WI38 (cell line): ENCODE measurements at regions not wholly inside any gene's neighbourhood (a gene's known extent, or its start where the extent isn't known, plus 50 kb on each side); places are given as distances from the start of the nearest gene placed in this dataset.

Experiments
- H3K4me3 ChIP-seq: 2 replicates; pipeline ENCODE4 v1.5.1; 2011; ENCODE audit warnings: low read depth, mild to moderate bottlenecking, control low read depth, low read length
- TF ChIP-seq, protein P1 (sequence below): IDR thresholded peaks from 2 replicates; pipeline ENCODE4 v1.5.1; 2012; ENCODE audit warnings: low read depth, mild to moderate bottlenecking, control low read depth, low read length

DNA sequence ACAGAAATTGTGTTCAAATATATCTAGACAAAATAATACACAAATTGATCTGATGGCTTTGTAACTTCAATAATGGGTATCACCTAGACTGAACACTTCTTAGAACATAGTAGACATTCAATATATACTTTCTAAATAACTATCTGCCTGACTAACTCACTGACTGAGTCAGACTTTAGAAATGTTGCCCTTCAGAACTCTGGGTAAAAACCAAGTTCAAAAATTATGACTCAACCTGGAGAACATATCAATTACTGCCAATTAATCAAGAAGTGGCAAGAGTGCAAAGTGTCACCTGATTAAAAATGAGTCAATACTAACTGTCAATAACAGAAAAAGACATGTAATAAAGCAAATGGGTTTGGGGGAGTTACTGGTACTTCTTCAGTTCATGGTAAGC, 144.6 kb upstream of the TMCO5A start:
- no peak overlapping the region for H3K4me3 ChIP-seq
- TF ChIP-seq, protein P1, sequence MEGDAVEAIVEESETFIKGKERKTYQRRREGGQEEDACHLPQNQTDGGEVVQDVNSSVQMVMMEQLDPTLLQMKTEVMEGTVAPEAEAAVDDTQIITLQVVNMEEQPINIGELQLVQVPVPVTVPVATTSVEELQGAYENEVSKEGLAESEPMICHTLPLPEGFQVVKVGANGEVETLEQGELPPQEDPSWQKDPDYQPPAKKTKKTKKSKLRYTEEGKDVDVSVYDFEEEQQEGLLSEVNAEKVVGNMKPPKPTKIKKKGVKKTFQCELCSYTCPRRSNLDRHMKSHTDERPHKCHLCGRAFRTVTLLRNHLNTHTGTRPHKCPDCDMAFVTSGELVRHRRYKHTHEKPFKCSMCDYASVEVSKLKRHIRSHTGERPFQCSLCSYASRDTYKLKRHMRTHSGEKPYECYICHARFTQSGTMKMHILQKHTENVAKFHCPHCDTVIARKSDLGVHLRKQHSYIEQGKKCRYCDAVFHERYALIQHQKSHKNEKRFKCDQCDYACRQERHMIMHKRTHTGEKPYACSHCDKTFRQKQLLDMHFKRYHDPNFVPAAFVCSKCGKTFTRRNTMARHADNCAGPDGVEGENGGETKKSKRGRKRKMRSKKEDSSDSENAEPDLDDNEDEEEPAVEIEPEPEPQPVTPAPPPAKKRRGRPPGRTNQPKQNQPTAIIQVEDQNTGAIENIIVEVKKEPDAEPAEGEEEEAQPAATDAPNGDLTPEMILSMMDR = no peak

DNA sequence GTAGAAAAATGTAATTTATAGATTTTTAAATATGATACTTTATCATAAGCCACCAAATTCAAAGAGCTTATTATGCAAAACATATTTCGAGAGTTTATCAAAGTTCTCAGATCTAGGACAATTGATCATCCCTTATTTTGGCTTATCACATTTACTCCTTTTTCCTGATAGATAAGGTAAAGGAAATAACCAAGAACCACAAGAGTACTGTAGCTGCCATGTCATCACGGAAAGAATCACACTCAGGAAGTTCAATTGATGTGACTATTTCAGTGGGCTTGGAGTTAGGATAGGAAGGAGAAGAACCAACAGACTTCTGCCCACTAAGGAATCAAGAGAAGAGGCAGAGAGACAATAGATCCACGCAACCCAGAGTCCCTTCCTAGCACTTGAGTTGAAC, 142.7 kb upstream of the TMCO5A start:
- TF ChIP-seq, protein P1 = no peak
- no peak overlapping the region for H3K4me3 ChIP-seq

DNA sequence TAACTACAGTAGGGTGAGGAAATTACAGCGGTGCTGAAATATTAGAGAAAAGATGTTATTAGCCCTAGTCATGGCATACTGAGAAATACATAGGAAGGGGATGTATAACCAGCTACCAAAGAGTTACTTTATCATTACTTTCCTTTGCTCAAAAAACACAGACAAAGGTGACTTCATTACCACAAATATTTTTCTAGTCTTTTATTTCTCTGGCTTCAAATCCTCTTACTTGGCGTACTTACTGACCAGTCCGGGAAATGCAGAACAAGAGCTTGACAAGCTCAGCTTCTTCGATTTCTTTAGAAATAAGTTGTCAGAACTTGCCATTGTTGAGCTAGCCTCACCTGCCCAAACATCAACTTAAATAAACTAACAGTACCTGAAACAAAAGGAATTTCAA, 142.1 kb upstream of the TMCO5A start:
- H3K4me3 ChIP-seq = no peak overlapping the region
- TF ChIP-seq, protein P1 = no peak

DNA sequence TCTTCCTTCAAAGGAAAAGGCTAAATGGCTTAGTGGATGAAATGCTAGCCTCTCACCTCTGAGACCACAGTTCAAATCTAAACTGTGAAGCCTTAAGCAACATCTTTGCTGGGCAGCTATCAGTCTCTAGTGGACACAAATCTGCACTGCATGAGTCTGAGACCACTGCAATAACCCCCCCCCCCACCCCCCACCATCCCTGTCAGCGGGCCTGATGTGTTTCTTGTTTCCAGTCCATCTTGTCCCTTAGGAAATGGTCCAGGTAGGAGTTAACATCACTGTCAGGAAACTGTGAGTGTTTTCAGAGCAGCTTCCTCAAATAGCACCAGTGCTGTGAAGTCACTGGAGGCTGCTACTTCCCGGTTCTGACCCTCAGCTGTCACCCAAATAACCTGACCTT, 140.6 kb upstream of the TMCO5A start:
- H3K4me3 ChIP-seq = no peak overlapping the region
- TF ChIP-seq, protein P1 = no peak

DNA sequence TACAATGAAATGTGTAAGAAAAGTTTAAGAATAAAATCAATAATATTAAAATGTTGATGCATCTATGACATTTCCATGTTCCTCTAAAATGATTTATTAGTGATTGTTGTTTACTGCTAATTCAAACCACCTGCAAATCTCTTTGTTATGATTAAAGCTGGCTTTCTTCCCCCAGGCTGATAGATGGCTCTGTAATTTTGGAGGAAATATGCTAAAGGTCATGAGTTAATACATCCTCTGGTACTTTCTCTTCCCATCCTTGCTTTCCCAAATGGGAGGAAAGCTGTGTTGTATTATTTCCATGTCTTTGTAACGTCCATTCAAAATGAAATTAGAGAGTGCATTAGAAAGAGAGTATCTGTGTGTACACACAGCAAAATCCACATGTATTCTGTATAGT, 139.5 kb upstream of the TMCO5A start:
- no peak overlapping the region for H3K4me3 ChIP-seq
- TF ChIP-seq, protein P1 = no peak

DNA sequence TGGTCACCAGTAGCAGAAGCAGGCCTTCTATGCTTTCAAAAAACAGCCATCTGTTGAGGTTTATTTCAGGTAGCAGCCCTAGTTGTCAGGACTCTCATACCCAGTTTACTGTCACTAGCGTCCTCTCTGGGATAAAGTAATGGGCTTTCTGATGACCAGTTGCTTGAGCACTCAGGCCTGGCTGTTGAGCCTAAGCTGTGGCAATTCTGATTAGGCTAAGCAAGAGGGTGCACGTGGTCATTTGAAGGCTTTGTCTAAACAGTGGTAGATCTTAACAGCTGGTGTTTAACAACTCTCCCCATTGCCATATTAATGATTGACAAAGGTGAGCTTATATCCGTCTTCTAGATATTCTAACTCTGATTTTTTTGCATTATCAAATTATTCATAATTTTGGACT, 132.9 kb upstream of the TMCO5A start:
- no peak overlapping the region for H3K4me3 ChIP-seq
- TF ChIP-seq, protein P1 = no peak

DNA sequence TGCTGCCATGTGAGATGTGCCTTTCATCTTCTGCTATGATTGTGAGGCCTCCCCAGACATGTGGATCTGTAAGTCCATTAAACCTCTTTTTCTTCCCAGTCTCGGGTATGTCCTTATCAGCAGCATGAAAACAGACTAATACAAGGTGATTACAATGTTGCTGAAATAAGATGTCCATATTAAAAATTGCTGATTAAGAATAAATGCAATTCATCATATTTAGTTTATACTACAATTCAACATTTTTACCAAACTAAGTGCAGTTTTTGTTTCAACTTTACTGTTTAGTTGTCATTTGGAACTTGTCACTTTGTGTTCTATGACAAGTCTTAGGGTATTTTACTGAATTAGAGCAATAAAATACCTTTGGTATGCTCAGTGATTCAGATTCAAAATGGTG, 127.6 kb upstream of the TMCO5A start:
- TF ChIP-seq, protein P1 = no peak
- no peak overlapping the region for H3K4me3 ChIP-seq
